ENCODE measurements at regions not wholly inside any gene's neighbourhood (a gene's known extent, or its start where the extent isn't known, plus 50 kb on each side); places are given as distances from the start of the nearest gene placed in this dataset.

DNA sequence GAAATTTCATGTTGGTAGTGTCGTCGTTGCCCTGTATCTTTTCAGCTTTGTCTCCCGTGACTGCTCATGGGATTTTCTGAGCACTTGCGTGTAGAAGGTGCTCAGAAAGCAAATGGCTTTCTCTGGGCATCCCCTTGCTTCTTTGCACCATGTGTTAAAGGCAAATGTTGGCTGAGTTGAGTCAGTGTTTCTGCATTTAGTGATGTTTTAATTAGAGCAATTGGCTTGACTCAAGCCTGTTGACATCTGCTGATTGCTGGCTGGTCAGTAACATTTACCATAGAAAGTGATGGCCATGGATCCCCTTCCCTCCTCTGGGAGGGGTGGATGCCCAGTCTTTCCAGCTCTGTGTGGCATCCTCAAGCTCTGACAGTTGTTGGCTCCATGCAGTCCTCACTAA lies 187.2 kb upstream of the MPHOSPH6 start:
- DNase-seq = no peak

DNA sequence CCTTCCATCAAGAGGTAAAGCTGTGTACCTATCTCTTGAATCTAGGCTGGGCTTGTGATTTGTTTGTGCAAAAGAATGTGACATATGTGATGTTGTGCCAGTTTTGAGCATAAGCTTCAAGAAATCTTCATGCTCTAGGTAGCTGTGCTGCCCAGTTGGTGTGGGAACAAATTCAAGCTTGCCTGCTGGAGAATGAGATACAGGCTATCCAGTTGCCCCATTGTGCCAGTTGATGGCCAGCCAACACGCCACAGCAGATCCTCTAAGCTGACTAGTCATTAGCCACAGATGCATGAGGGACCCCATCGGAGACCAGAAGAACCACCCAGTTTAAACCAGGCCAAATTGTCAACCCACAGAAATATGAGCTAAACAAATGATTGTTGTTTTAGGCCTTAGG lies 180.5 kb upstream of the MPHOSPH6 start:
- DNase-seq = no peak

DNA sequence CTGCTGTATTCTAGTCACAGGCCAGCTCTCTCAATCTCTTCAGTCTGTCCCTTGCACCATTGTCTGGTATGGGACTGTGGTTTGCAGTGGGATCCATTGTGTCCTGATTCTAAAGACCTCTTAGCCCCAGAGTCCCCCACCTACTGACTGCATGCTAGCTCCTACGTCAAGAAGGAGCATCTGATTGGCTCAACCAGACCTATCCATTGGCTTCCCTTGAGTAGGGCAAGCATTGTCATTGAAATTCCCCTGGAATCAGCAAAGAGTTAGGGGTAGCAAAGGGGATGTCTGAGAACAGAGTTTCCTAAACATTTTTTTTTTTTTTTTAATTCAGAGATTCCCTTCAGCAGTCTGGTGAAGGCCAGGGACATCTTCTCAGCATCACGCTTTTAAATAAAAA lies 175.3 kb upstream of the MPHOSPH6 start:
- DNase-seq = no peak

DNA sequence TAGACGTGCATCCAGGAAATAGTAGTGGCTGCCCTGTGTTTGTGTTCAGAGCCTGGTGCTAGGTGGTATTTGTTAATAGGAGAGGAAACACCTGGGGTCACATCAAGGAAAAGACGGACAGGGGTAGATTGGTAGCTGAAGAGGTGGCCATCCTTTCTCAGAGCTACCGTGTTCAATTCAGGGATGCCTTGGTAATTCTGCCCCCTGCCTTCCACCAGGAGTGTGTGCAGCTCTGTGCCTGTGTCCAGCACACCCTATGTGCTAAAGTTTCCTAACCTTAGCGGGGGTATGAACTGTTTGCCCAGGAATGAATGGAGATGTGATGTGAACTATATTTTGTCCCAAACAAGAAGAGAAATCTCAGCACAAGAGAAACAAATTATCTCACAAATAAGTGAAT lies 174.1 kb upstream of the MPHOSPH6 start:
- no peak for DNase-seq

DNA sequence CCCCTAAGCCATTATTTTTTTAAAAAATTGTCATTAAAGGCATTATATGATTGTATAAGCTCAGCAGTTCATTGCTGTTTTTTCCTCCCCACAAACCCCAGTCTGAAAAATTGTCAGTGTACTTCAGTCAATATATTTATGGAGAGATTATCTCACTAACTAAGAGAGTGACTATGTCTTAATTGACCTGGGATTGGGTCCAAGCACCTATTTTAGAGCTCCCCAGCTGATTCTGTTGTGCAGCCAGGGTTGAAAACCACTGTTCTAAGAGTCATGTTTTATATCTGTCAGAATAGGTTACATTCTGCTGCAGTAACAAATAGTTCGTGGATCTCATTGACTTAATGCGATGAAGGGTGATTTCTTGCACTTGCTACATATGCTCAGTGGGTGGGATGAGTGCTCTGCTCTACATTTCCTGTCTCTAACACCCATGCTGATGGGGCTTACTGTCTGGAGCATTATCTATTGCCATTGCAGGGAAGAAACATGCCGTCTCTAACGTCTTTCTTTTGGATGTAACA lies 171.2 kb upstream of the MPHOSPH6 start:
- no peak for DNase-seq

DNA sequence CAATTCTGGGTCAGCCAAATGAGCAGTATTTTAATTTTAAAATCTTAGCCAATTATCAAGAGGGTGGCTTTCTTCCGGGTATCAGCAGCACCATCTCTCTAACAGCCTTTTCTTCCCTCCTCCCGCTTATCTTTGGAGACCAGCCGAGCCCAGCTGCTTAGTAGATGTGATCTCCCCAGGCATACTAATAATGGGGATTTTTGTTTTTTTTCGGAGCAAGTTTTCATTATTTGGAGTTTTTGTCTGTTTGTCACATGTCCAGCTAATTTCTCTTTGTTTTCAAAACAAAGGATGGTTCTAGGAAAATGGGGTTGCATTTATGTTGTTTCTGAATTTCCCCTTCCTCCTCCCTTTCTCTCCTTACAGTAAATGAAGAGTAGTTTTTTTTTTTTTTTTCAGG lies 170.5 kb upstream of the MPHOSPH6 start:
- no peak for DNase-seq

DNA sequence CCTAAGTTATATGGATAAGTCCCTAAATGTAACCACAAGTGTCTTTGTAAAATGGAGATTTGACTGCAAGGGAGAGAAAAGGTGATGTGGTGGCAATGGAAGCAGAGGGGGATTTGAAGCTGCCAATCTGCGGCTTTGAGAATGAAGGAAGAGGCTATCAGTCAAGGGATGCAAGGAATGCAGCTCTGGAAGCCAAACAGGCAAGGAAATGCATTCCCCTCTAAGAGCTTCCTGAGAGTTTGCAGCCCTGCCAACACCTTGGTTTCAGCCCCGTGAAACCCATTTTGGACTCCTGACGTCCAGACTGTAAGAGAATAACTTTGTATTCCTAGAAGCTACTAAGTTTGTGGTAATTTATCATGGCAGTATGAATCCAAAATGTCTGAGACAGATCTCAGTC lies 167.3 kb upstream of the MPHOSPH6 start:
- no peak for DNase-seq

DNA sequence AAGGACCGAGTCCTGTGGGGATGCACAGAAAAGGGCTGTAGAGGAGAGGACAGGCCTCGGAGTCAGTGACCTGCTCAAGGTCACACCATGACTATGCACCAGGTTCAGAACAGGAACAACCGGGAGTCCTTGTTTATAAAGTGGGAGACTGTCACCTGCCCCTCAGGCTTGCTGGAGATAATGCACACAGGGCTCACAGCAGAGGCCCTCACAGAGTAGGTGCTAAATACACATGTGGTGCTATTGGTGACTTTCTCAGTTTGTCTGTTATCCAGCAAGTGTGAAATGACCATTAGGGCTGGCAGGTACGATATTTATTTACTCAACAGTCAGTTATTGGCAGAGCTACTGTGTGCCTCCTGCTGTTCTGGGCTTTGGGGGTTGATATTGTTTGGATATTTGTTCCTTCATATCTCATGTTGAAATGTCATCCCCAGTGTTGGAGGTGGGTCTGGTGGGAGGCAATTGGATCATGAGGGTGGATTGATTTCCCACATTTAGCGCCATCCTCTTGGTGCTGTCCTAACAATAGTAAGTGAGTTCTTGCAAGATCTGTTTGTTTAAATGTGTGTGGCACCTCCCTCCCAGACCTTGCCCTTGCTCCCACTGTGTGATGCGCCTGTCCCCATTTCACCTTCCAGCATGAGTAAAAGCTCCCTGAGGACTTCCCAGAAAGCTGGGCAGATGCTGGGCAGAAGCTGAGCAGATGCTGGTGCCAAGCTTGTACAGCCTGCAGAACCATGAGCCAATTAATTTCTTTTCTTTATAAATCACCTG lies 162.1 kb upstream of the MPHOSPH6 start:
- no peak for DNase-seq

DNA sequence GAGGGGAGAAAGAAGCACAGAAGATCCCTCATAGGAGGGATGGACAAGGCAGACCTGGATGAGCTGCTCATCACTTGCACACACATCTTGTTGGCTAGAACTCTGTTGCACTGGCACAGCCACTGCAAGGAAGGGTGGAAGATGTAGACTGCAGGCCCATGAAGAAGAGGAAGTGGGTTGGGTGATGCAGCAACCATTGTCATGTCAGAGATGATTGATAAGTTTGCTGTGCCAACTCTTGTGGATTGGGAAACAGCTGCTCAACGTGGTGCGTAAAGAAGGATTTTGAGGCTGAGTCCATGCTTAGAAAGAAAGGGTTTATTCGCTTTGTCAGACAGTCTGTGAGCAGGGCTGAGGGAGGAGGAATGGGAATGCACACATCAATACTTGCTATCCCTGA lies 161.4 kb upstream of the MPHOSPH6 start:
- DNase-seq = no peak

DNA sequence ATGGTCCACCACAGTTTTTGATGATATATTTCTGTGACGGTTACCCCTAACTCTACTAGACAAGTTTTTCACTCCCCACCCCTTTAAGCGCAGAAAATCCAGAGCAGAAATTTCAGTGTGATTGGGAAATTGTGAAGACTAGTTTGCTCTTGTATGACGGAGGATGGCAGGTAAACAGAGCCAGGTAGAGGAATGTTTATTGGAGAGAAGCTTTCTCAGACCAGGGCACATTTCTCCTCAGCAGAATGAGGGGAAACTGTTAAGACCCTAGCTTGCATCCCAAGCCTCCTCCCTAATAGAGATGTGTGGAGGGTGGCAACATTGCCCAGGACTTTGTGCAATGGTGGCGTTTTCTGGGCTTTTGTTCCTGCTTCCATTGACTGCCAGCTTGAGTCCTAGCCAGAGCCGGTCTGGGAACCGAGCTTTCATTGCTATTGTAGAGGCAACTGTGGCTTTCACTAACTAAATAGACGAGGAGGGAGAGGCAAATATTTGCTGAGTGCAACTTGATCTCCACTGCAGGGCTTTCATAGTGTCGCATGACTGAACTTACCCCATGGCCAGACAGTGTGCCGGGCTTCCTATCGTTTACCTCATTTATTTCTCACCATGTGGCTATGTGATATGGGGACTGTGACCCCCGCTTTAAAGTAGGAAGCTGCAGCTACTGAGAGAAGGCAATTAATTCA lies 159.6 kb upstream of the MPHOSPH6 start:
- no peak for DNase-seq

DNA sequence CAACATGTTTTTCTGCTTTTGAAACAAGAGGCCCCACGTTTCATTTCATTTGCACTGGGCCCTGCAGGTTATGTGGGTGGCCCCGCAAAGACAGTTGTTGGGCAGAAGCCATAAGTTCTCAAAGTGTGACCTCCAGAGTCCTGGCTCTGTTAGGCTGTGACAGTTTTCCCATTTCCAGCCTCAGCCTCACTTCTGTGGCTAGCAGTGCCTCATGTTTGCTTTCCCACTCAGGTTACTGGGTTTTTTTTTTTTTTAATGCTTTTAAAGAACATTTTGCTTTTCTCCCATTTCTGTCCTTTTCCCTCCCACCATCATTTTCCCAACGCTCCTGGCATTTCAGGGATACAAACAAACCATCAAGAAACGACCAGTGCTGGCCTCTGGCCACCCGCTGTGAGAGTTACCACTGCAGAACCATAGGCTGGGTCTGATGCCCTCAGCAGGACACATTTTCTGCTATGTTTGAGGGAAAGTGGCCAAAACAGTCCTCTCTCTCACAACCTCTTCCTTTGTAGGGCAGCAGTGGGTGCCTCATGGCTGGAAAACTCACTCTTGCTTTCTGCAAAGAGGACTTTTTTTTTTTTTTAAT lies 159.0 kb upstream of the MPHOSPH6 start:
- no peak for DNase-seq

DNA sequence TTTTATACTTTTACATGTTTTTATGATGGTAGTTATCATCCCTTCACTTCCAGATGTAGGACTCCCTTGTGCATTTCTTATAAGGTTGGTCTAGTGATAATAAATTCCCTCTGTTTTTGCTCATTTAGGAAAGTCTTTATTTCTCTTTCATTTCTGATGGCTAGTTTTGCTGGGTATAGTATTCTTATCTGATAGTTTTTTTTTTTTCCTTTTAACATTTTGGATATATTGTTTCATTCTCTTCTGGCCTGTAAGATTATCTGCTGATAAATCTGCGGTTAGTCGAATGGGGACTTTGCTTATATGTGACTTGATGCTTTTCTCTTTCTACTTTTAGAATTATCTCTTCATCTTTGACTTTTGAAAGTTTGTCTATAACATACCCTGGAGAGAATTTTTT lies 153.1 kb upstream of the MPHOSPH6 start:
- DNase-seq = no peak

DNA sequence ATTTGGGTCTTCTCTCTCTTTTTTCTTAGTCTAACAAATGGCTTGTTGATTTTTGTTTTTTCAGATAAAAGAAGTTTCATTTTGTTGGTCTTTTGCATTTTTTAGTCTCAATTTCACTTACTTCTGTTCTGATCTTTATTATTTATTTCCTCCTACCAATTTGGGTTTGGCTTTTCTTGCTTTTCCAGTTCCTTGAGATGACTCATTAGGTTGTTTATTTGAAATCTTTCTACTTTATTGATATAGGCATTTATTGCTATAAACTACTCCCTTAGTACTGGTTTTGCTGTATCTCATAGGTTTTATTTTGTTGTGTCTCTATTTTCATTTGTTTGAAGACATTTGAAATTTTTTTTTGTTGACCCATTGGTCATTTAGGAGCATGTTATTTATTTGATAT lies 152.2 kb upstream of the MPHOSPH6 start:
- no peak for DNase-seq

DNA sequence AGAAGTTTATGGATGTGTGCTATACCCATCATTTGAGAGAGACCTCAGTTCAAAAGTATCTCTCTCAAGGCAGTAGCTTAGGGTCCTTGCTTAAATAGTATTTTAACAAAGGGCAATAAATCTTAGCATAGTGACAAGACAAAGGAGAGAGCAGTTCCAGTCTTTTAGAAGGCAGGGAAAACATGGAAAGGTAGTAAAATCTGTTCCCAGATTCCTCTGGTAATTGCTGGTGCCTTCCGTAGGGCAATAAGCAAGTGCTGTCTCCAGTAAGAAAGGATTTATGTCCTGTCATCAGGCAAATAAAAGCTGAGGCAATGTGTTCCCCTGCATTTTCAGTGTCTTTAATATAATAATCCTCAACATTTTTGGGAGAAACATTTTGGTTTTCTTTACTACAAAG lies 149.0 kb upstream of the MPHOSPH6 start:
- no peak for DNase-seq

DNA sequence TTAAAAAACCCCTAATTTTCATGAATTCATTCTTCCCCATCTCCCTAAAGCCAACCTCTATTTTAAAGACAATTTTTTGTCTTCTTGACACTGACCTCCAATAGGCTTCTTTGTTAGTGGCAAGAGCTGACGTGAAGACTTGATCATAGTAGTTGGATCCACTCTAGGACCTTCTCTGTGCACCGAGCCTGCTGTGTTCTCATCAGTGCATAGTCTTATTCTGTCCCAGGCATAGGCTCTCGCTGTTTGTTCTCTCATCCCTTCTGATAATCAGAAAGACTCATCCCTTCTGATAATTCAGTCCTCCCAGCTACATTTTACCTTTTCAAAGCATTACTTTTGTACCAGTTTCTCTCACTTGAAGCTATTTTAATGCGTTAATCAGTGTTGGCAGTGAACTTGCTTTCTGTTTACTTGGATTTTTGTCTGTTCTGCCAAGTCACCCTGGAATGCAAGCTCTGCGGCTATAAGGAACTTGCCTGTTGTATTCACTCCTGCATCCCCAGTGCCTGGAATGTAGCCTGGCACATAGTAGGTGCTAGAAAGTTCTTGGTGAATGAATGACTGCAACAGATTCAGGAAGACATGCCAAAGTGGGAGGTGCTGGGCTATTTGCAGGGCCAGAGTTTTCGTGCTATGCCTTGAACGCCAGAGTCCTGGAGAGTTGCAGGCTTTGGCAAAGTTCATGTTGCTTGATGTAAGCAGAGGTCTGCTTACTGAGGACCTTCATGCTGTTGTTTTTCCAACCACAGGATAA lies 147.6 kb upstream of the MPHOSPH6 start:
- no peak for DNase-seq

DNA sequence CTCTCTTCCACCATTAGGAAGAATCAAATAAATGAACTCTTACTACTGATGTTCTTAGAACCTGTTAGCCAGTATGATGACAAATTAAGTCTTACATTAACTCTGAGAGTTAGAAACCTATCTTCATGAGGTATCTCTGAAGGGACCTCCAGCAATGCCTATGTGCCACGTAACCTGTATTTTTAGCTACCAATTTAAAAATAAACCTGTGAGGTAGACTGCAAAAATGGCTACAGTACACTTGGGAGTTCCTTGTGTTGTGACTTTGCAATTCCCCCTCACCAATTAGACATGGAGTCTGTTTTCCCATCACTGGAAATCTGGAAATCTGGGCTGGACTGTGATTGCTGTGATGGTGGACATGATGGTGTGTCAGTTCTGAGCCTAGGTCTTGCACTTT lies 143.7 kb upstream of the MPHOSPH6 start:
- no peak for DNase-seq

DNA sequence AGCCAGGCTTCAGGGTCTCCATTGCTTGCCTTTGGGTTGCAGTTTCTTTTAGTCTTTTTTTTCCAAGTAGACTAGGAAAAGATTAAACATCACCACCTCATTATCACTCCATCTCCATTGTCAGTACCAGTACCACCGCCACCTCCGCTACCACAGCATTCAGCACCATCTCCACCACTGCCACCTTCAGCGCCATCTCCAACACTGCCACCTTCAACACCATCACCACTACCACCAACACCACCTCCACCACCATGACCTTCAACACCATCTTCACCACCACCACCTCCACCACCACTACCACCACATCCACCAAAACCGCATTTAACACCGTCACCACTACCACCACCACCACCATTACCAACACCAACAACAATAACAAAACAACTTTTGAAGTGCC lies 141.5 kb upstream of the MPHOSPH6 start:
- DNase-seq = no peak

DNA sequence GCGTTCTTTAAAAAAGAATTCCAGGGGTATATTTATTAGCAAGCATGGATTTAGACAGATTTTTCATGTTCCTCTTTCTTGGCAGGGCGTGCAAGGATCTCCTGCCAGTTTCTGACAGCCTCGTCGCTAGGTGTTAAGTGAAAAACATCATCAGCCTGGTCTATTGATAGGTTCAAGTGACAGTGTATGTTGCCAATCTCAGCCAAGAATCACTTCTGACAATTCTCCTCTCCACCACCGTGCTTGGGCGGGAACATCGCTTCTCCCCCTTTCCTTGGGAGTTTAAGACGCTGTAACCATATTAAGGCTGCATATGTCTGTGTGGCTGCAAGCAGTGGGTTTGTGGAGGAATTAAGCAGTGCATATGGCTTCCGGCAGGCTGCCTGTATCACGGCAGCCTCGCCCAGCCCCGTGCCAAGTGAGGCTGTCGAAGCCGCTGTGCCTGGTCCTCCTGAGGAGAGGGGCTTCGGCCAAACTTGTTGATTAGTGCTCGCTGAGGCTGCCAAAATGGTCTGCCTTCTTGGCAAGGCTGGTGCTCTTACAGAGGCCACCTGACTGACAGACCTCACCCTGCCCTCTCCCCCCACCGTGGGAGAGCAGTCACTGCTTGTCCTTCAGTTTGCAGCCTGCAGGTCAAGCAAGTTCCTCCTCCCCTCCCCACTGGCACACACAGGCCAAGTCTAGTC lies 132.2 kb upstream of the MPHOSPH6 start:
- DNase-seq = no peak

DNA sequence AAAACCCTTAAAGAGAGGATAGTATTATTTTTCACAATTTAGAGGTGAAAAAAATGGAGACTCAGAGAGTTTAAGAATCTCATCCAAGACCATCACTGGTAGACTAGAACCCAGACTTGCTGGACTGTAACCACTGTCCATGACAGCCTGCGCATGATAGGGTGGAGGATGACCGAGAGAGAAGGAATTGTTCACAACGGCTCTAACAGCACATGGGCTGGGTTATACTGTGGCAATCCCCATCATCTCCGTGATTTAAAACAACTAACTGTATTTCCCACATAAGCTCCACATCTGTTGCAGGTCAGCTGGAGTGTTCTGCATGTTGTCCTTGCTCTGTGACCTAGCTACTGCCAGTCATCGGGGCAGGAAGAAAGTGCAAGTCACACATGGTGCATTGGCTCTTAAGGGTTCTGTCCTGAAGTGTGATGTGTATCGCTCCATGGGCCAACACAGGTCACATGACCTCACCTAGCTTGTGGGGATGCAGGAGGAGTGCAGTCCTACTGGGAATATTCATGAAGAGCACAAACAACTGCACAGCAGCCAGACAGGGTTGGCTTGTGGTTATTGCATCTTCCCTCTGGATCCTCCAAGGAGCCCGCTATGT lies 131.2 kb upstream of the MPHOSPH6 start:
- no peak for DNase-seq

DNA sequence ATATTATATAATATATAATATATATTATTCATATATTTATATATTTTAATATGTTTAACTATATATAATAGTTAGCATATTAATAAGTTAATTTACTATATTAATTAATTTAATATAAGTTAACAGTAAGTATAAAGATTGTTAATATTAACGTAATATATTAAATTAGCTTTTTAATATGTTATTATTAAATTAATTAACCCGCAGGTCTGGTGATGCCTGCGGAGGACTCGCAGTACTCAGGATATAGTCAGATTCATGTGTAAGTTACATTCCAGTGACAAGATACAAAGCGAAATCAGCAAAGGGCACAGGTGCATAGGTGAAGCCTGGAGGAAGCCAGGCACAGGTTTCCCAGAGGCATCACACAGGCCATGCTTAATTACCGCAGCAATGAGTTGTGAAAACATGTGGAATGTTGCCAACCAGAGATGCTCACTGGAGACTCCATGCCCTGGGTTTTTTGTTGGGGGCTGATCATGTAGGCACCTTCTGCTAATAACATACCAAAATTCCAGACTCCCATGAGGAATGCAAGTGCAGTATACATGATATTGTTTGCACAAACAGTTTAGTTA lies 130.4 kb upstream of the MPHOSPH6 start:
- no peak for DNase-seq

DNA sequence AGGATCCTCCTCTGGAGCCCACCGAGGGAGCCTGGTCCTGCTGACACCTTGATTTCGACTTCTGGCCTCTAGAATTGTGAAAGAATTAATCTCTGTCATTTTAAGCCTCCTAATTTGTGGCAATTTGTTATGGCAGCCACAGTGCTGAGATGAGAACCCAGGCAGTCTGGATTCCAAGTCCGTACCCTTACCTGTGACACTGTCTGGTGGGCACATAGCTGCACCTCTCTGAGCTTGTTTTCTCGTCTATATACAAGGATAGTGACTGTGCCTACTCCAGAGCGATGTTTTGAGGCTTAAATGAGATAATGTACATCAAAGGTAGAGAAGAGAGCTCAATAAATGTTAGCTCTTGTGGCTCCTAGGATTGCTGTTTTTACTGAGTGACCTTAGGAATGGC lies 128.4 kb upstream of the MPHOSPH6 start:
- DNase-seq = no peak

Measured in stimulated activated CD4-positive, alpha-beta T cell treated with anti-CD3 and anti-CD28 coated beads, Interleukin-1b, Interleukin-23, amount 100 ng/mL, for 48 hours (primary cell).